Hepatic stellate cell (primary cell): ENCODE measurements at regions not wholly inside any gene's neighbourhood (a gene's known extent, or its start where the extent isn't known, plus 50 kb on each side); places are given as distances from the start of the nearest gene placed in this dataset.

ENCODE experiments used
- DNase-seq: peaks from one replicate; pipeline ENCODE4 v3.0.0; 2011; ENCODE audit warnings: low spot score

GRCh38 chr10:107444443-107444842 lies 279.9 kb upstream of the SORCS1 start:
- no peak for DNase-seq

GRCh38 chr10:107443813-107444212 lies 279.3 kb upstream of the SORCS1 start:
- DNase-seq = no peak

- DNase-seq = no peak
Observed at GRCh38 chr10:107443326-107443725, 278.8 kb upstream of the SORCS1 start.

DNA sequence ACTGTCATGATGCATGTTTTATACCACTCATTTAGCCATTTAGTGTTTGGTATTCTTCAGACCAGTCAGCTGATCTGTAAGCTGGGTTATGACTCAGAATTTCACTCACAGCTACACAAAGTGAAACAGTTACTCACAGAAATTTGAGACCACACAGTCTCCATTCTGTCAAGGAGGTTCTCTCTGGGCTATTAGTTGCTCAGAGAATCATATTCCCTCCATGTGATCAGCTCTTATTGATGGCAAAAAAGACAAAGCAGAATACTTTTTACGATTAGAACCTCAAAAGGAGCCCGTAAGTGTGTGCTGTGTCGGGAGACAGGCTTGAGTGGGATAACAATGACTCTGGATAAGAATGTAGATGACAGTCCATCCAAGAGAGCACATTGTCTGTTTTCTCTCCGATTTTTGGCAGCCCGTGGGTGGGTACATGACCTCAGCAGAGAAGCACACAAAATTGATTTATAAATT lies 277.6 kb upstream of the SORCS1 start:
- DNase-seq = no peak

DNA sequence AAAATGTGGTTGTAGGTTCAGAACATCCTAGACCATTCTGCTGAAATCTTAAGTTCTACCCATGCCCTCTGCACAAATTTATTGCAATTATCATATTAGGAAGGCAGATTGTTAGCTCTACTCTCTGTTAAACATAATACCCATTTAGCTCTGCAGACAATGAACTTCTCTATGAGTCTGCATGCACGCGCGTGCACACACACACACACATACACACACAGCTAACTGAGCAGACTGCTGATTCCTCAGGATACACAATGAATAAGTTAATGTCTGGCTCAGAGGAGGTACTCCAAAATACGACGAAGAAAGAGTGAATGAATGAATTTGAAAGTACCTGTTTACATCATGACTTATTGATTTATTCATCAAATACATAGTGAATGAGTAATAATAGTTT lies 276.2 kb upstream of the SORCS1 start:
- no peak for DNase-seq

DNA sequence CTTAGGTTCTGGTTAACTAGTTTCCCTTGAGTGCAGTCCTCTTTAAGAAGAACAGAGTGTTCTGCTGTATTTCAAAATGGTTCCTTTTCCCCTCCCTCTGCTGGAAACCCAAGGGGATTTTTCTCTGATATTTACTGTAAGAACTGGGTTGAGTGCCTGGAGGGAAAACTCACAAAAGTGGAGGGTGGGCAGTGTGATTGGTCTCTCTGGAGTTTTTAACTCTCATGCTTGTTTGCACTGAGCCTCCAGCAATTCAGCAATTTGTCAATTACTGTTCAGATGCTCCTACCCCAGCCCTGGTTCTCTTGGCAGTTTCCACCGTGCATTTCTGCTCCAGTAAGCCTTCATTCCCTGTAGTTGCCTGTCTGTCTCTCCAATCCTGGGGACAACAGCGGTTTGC lies 273.4 kb upstream of the SORCS1 start:
- no peak for DNase-seq

DNA sequence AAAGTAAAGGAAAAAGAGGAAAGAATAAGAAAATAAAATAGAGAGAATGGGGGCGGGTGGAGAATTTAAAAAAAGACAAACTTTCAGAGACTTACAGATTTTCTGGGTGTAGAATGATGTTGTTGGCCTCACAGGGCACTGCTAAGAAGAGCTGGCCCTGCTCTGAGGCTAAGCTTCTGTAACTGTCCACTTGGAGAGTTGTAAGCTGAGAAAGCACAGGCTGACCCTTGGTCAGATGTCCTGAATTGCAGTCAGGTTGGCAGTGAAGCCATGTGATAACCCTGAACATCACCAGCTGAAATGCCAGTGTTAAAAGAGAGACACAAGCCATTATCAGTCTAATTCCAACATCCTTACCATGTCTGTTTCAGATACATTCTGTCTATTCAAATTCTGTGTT lies 272.1 kb upstream of the SORCS1 start:
- no peak for DNase-seq

DNA sequence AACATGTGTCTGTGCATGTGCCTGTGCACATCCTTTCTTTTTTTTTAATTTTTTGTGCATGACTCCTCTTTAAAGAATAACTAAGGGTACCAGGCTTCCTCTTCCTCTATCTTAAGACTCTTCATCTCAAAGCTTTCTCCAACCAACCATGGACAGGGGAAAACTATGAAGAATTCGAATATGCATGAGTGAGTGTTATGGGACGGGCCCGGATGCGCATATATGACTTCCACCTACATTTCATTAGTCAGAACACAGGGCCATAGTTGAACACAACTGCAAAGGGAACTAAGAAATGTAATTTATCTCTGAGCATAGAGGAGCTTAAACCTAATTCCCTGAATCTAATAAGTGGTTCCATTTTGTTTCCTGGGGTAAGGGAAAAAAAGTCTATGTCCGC lies 270.3 kb upstream of the SORCS1 start:
- no peak for DNase-seq

- no peak for DNase-seq
Observed at GRCh38 chr10:107434201-107434600, 269.7 kb upstream of the SORCS1 start.

DNA sequence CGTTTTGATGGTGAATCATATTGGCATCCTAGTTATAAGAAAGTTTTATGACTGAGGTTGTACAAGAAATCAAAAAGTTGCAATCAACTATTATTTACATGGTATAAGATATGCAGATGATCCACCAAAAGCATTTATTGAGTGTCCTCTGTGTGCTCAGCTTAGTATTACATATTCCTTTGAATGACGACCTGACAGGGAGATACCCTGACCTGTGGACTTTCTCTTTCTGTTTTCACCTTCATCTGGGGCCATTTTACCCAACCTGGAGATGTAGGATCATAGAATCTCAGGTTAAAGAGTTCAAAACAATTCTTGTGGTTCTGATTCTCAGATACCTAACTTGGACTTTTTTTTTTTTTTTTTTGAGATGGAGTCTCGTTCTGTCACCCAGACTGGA lies 269.1 kb upstream of the SORCS1 start:
- no peak for DNase-seq

DNA sequence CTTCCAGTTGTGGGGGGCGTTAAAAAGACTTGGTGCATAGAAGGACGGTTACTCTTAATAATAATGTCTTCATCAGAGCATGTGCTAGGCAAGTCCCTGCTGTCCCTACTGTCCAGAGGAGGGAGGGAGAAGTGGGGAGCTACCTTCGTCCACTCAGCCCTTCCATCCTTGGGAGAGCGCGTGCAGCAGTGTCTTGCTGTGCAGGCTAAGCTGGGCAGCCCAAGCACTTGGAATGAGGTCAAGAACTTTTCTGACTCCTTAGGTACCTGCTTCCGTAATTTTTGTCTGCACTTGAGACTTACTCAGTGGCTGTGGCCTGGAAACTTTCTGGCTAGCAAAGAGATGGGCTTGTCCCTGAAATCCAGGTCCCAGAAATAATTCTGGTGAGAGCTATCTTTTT lies 265.9 kb upstream of the SORCS1 start:
- DNase-seq = no peak

DNA sequence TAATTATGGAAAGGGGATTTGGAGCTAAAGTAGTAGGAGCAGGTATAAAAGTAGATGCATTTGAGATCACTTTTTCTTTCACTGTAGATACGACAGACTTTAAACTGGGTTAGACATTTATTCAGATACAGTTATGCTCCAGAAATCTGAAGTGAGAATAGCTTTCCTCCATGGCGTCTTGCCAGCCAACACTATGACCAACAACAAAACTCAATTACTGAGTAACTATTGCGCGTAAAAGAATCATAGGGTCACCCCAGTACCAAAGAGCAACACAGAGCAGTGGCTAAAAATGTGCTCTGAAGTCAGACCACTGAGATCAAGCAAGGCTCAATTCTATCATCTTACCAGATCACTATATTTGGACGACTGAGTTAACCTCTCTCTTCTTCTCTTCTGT lies 262.5 kb upstream of the SORCS1 start:
- no peak for DNase-seq

- DNase-seq = no peak
Observed at GRCh38 chr10:107425931-107426553, 261.5 kb upstream of the SORCS1 start.

- no peak for DNase-seq
Observed at GRCh38 chr10:107424628-107425027, 260.1 kb upstream of the SORCS1 start.

DNA sequence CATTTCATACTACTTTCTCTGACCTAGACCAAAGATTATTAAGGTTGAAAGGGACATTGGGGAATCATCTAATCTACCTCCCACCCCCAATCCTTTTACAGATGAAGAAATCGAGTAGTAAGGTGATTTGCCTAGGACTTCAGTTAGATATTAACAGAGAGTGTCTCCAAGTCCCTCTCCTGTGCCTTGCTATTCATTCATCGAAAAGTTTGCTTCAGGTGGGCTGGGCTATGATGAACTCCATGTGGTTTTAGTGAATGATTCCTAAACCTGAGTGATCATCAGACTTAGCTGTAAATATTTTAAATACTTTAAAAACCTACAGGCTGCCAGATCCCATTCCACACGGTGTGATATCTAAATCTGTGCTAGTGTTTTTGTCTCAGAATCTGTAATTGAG lies 259.4 kb upstream of the SORCS1 start:
- DNase-seq = no peak

- no peak for DNase-seq
Observed at GRCh38 chr10:107422681-107423080, 258.2 kb upstream of the SORCS1 start.

- no peak for DNase-seq
Observed at GRCh38 chr10:107420196-107420595, 255.7 kb upstream of the SORCS1 start.

- DNase-seq = no peak
Observed at GRCh38 chr10:107418085-107418806, 253.7 kb upstream of the SORCS1 start.

DNA sequence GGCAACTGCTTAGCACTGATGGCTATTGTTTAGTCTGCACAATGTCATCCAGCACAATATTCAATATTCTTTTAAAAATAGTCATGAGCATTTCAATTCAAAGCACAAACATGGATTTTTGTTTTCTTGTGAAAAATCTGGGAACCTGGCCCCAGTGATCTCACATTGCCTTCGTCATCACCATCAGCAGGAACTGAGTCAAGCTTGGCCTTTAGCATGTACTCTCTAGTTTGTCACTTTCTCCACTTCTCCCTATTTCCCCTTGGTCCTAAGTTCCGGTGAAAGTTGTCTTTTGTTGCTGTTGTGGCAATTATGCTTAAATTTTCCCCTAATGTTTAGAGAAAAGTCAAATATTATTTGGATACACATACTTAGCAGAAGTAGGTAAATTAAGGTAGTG lies 252.9 kb upstream of the SORCS1 start:
- DNase-seq = no peak

GRCh38 chr10:107415446-107415845 lies 250.9 kb upstream of the SORCS1 start:
- DNase-seq = no peak

DNA sequence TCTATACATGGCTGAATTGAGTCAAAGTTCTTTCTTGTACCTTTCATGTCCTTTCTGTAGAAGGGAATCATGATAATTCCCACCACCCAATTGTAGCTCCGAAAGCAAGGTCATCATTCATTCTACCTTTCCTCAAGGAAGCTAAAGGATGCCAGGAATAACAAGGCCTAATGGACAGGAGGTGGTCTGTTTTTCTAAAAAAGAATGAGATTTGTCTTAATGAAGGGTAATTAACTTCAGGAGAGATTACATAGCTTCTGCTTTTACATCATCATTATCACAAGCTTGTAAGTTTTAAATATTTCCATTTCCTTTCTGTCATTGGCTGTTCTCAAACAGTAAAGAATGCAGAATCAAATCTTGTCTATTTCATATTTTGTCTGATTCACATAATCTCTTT lies 249.5 kb upstream of the SORCS1 start:
- no peak for DNase-seq

DNA sequence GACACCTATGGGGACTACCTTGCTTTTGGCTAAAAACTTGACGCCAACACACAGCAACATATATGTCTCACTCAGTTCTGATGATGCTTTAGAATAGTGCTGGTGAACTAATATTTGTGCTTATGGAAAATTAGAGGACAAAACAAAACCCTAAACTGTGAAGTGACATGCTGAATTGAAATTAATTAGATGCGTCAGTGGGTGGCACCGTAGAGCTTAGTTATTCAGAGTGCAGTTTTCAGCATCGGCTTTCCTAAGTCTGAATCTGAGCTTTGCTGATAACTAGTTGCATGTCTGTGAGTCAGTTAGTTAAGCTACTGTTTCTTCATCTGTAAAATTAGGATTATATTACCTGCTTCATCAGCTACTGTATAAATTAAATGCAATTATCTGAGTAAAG lies 245.0 kb upstream of the SORCS1 start:
- no peak for DNase-seq

GRCh38 chr10:107398115-107398514 lies 233.6 kb upstream of the SORCS1 start:
- no peak for DNase-seq

DNA sequence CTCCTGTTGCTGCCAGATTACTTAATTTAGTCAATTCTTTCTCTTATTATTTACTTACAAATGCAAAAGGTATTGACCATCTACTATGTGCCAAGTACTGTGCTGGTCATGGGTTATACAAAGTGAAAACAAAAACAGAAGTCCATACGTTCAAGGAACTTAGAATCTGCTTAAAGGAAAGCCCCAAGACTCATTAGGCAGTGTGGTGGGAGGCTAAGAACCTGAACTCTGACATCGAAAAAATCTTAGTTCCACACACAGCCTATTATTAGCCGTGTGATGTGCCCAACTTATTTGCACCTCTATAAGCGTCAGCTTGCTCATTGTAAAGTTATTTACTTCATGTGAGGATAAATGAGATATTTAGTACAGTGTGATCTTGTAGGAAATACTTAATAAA lies 227.4 kb upstream of the SORCS1 start:
- no peak for DNase-seq
